ENCODE measurements at regions not wholly inside any gene's neighbourhood (a gene's known extent, or its start where the extent isn't known, plus 50 kb on each side); places are given as distances from the start of the nearest gene placed in this dataset.
"Not testable (repeated sequence)": the region's sequence is repeated elsewhere in the genome, so short reads cannot be mapped to it uniquely, and the experiment has no call there.

GRCh38 chr6:131431718-131432117 is 141.3 kb upstream of the ARG1 start:
- no peak for DNase-seq

- no peak for DNase-seq
Measured at GRCh38 chr6:131433927-131434326, 139.1 kb upstream of the ARG1 start.

- DNase-seq = no peak
Measured at GRCh38 chr6:131436358-131436757, 136.7 kb upstream of the ARG1 start.

DNA sequence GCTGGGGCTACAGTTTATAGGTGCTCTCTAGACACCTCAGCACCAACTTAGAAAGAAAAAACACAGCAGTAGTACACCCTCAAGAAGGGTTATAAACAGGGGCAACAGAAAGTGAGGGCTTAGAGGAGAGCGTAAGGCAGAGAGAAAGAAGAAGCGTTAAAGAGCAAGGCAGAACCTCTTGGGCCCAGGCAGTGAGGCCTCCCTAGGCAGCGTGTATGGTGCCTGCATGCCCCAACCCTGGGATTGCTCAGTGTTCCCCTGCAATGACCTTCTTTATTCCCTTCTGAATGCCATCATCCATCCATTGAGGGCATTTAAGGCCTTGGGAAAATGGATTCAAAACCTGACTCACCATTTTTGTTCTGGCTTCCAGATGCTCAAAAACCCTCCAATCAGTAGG is 130.0 kb upstream of the ARG1 start:
- DNase-seq = no peak

DNA sequence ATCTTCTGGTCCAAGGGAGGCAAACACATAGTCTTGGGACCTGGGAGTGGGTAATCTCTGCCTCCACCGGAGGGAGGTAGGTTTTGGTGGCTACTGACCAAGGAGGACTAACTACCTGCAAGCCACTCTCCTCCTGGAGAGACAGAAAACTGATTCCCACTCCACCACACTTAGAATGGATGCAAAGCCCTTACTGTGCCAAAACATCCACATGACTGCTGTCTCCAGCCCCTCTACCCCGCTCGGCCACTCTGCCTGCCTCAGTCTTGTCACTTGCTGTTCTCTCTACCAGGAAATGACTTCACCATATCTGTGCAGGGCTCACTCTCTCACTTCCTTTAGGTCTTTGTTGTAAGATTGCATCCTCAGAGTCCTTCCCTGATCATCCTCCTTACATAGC is 129.5 kb upstream of the ARG1 start:
- DNase-seq = no peak

GRCh38 chr6:131445356-131445755 is 127.7 kb upstream of the ARG1 start:
- DNase-seq = not testable (repeated sequence)

DNA sequence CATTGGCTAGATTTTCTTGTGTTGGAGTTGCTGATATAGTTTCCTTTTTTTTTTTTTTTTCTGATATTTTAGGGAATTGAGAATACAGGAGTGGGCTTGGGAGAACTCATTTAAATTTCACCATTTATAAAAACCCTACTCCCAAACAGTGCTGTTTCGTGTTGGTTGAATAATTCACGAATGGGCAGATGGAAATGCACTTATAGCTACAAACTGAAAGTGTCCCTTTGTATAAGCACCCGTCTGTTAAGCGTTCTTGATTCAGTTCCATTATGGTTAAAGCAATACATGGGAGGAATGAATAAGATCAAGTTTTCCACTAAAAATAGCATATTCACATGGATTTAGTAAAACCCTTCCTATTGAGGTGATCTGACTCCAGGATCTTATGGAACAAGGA is 122.2 kb upstream of the ARG1 start:
- DNase-seq = no peak

DNA sequence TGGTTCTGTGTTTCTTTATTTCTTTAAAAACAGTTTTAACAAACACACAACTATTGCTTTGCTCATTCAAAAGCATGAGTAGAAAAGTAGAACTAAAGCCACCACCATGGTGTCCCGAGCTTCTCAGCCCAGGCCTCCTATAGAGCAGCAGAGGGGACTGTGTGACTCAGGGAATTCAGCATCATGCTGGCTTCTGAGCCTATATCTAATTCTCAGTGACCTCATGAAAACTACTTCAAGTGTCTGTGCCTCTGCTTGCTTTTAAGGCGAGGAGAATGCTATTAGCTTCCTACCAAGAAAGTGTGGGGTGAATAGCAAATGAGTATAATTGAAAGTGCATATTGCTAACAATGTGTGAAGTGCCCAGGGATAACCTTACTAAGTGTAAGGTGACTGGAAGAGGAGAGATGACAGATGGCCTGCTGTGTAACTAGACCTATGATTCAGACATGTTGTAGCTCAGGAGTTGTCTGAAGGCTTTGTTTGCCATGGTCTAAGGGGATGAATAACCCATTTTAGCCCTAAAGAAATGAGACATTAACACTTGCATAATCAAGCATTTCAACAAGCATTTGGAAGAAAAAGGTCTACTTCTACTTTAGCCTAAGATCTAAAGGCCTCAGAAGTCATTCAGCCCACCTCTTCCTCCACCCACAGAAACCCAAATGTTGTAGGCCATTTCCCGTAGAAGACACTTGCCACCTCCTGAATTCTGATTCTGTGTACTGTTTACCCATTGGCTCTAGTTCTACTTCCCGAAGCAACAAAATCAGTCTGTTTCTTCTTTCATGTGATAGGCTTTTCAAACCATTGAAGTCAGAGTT is 121.5 kb upstream of the ARG1 start:
- no peak for DNase-seq

DNA sequence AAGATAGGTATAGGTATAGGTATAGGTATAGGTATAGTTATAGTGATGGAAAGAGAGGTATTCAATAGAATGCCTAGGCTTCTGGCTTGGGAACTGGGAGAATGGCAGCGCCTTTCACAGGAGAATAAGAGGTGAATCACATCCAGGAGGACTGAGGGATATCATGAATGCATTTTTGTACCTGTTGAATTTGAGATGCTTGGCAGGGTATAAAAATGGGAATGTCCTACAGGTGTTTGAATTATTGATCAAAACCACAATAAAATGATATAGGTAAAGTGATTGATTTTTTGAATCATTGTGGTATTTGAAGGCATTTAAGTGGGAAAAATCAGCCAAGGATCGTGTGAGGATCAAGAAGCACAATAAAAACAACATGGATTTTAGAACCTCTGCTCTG is 119.2 kb upstream of the ARG1 start:
- DNase-seq = no peak

DNA sequence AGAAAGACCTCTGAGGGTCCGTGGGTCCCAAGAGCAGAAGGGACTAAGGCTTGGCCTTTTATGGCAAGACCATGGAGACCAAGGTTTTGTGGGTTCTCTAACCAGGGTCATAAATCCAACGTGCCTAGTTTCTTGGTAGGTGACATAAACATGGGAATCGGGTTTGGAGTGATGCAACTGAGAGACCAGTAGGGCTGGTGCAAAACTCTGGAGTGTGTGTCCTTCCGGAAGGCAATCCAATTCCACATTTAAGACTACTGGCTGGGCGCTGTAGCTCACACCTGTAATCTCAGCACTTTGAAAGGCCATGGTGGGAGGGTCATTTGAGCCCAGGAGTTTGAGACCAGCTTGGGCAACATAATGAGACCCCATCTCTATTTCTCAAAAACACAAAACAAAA is 116.5 kb upstream of the ARG1 start:
- no peak for DNase-seq

GRCh38 chr6:131459005-131459404 is 114.0 kb upstream of the ARG1 start:
- no peak for DNase-seq

DNA sequence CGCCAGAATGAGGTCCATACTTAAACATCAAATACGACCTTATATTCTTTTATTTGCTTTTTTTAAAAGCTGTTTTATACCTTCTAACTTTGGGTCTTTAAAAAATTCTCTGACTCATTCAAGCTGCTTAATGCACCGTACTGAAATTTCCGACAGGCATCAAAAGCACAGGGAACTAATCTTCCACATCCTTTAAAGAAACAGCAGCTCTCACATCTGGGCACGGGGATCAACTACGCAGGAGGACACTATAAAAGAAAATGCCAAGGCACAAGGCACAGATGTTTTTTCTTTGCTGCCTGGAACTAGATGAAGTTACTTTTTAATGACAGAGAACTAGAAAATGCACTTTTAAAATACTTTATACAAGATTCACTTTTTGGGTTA is 112.4 kb upstream of the ARG1 start:
- no peak for DNase-seq

DNA sequence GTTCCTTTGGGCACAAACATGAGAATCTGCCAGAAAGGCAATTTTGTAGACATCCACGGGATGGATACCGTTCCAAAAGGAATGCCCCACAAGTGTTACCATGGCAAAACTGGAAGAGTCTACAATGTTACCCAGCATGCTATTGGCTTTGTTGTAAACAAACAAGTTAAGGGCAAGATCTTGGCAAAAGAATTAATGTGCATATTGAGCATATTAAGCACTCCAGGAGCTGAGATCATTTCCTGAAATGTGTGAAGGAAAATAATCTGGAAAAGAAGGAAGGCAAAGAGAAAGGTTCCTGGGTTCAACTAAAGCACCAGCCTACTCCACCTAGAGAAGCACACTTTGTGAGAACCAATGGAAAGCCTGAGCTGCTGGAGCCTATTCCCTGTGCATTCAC is 103.9 kb upstream of the ARG1 start:
- no peak for DNase-seq

DNA sequence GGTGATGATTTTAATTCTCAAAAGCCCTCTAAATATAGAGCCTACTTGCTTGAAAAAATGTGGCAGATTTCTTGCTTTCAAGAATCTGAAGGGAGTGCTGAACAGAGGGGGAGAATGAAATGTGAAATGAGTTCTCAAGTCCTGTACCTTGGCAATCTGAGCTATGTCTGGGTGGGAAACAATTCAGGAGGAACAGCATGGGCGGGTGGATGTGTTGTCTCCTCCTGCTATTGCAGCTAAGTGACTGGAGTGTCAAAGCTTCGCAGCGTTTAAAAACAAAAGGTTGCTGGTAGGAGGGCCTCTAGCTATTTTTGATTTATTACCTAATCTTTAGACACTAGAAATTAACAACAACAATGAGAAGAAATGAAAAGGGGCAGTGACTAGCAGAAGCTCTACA is 102.5 kb upstream of the ARG1 start:
- DNase-seq = no peak

- DNase-seq = no peak
Measured at GRCh38 chr6:131471331-131471730, 101.7 kb upstream of the ARG1 start.

- not testable (repeated sequence) for DNase-seq
Measured at GRCh38 chr6:131473303-131473702, 99.7 kb upstream of the ARG1 start.

DNA sequence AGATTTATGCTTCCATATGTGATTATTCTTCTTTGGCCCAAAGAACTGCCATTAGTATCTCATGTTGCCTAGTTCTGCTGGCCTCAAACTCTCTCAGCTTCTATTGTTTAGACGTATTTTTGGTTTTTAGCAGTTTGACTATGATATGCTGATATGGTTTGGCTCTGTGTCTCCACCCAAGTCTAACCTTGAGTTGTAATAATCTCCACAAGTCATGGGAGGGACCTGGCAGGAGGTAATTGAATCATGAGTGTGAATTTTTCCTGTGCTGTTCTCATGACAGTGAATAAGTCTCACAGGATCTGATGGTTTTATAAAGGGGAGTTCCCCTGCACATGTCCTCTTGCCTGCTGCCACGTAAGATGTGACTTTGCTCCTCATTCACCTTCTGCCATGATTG is 96.7 kb upstream of the ARG1 start:
- no peak for DNase-seq

- not testable (repeated sequence) for DNase-seq
Measured at GRCh38 chr6:131478740-131479211, 94.2 kb upstream of the ARG1 start.

DNA sequence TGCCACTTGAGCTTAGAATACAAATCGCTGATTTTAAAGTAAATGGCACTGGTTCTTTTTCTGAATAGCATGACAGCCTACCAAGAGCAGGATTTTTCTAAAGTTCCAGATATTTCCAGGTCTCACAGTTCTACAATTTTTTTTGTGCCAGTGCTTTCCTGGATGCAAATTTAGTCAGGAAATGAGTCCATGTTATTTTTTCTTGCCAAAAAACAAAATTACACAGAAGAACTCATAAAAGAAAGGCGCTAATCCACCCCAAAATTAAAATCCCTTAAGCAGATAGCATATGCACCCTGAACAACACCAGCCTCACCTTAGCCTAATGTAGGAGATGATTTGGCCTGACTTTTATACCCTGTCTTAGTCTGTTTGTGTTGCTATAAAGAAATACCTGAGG is 86.4 kb upstream of the ARG1 start:
- DNase-seq = no peak

DNA sequence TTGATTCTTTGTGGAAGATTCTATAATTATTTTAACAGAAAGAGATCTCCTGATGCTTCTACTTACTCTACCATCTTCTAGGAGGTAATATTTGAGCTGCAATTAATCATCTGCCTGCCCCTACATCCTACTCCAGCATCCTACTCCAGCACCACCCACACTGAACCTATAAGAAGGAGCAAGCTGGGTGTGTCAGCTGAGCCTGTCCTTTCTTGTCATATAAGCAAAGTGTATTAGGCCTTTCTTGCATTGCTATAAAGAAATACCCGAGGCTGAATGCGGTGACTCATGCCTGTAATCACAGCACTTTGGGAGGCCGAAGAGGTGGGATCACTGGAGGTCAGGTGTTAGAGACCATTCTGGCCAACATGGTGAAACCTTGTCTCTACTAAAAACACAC is 84.2 kb upstream of the ARG1 start:
- no peak for DNase-seq

GRCh38 chr6:131490441-131490840 is 82.6 kb upstream of the ARG1 start:
- no peak for DNase-seq

DNA sequence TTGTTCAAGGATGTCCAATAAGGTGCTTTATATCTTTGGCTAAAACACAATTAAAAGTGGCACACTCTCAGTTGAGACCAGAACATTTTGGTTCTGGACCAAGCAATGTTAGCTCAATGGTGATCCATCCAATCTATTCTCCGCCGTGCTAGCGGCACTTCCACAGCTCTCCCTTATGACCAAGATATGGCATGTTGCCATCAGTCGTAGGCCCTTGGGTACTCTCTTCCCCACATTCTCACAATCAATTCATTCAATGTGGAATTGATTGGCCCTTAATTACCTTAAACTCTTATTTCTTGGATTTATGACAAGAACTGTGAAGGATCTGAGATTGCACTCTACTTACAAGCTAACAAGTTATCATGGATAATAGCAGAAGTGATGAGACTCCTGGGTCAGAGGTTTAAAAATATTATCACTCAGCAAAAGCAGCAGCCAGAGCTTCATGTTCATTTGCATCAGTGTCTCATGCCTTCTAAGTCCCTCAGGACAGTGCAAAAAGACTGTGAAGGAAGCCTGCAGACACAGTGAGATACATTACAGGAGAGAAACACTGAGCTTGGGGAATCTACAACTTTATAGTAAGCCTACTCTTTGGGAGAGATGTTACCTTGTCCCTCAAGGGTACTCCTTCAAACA is 80.0 kb upstream of the ARG1 start:
- DNase-seq = no peak

DNA sequence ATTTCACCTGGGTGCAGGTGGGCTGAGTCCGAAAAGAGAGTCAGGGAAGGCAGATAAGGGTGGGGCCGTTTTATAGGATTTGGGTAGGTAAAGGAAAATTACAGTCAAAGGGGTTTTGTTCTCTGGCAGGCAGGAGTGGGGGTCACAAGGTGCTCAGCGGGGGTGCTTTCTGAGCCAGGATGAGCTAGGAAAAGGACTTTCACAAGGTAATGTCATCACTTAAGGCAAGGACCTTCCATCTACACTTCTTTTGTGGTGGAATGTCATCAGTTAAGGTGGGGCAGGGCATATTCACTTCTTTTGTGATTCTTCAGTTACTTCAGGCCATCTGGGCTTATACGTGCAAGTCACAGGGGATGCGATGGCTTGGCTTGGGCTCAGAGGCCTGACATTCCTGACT is 68.6 kb upstream of the ARG1 start:
- DNase-seq = not testable (repeated sequence)

- no peak for DNase-seq
Measured at GRCh38 chr6:131510094-131510493, 62.9 kb upstream of the ARG1 start.

DNA sequence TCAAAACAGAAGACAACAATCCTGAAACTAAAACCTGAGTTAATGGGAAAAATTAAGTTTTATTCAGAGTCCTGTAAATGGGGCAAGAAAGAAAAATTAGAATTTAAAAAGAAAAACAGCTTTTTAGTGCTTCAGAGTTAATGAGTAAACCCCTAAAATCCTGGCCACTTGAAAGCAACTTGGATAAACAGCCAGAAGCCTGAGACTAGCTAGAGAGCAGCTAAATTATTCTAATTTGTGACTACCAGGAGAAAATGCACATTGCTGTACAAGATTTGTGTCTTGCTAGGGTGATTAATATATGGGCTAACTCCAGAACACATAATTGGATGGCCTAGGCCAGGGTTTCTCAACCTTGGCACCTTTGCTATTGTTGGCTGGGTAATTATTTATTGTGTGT is 62.4 kb upstream of the ARG1 start:
- no peak for DNase-seq

All from bone marrow (tissue), 2 donors.